SK-N-SH (cell line): ENCODE measurements at regions not wholly inside any gene's neighbourhood (a gene's known extent, or its start where the extent isn't known, plus 50 kb on each side); places are given as distances from the start of the nearest gene placed in this dataset.

ENCODE experiments used
- CTCF ChIA-PET: fragments of 300-600, 350-600 bp; formaldehyde crosslinking; extraction: SDS; loops from one replicate; lab custom pipeline; 2021; lab: Yijun Ruan, JAX
- POLR2A ChIA-PET: fragments of 350-600 bp; sonication (Branson Sonifier 250); formaldehyde crosslinking; extraction: SDS; loops from one replicate; lab custom pipeline; 2020; ENCODE audit warnings: antibody characterized with exemption, inconsistent platforms; lab: Yijun Ruan, JAX
- DNase-seq: peaks from one replicate; pipeline ENCODE4 v3.0.0; 2012
- H2AFZ ChIP-seq: fragments of 200-600 bp; sonication (generic); 2 replicates; pipeline ENCODE4 v1.8.1; 2016; ENCODE audit warnings: antibody characterized with exemption, mild to moderate bottlenecking, low read depth
- H3F3A ChIP-seq: fragments of 200-600 bp; sonication (generic); replicated peaks from 2 replicates; pipeline ENCODE3; 2016; ENCODE audit warnings: antibody characterized with exemption, mild to moderate bottlenecking; ENCODE audit not compliant: insufficient read depth
- H3K27ac ChIP-seq, 2 experiments: fragments of 200-500 bp in 1 of 2; fragments of 200-600 bp in 1 of 2; sonication (Bioruptor generic) in 1 of 2; sonication (generic), shearing (Covaris generic) in 1 of 2; 2 replicates each; pipeline versions ENCODE4 v1.5.1 to v1.6.1; 2014 to 2016; ENCODE audit warnings: low read depth in 2 of 2, inconsistent platforms in 1 of 2, low read length in 1 of 2, mild to moderate bottlenecking in 1 of 2, mixed read lengths in 1 of 2
- H3K27me3 ChIP-seq: fragments of 200-600 bp; sonication (generic), shearing (Covaris generic); 2 replicates; pipeline ENCODE4 v1.6.1; 2016; ENCODE audit warnings: mixed run types; ENCODE audit not compliant: insufficient read depth
- H3K36me3 ChIP-seq, 2 experiments: fragments of 200-500 bp in 1 of 2; fragments of 200-600 bp in 1 of 2; sonication (Bioruptor generic) in 1 of 2; sonication (generic) in 1 of 2; replicated peaks in 1 of 2; 2 replicates each; pipeline versions ENCODE3 to v1.5.1; 2014 to 2016; ENCODE audit warnings: low read length in 1 of 2, mild to moderate bottlenecking in 1 of 2; ENCODE audit not compliant: insufficient read depth in 2 of 2, control insufficient read depth in 1 of 2
- H3K4me1 ChIP-seq, 2 experiments: fragments of 200-500 bp in 1 of 2; fragments of 200-600 bp in 1 of 2; sonication (Bioruptor generic) in 1 of 2; sonication (generic), shearing (Covaris generic) in 1 of 2; 2 replicates each; pipeline versions ENCODE4 v1.5.1 to v1.6.1; 2014 to 2016; ENCODE audit warnings: low read depth in 1 of 2, low read length in 1 of 2, mixed run types in 1 of 2; ENCODE audit not compliant: insufficient read depth in 2 of 2, control insufficient read depth in 1 of 2
- H3K4me2 ChIP-seq: fragments of 200-600 bp; sonication (generic), shearing (Covaris generic); 2 replicates; pipeline ENCODE4 v1.6.1; 2017; ENCODE audit warnings: mixed run types
- H3K4me3 ChIP-seq, 2 experiments: fragments of 200-500 bp in 1 of 2; fragments of 200-600 bp in 1 of 2; sonication (Bioruptor generic) in 1 of 2; sonication (generic), shearing (Covaris generic) in 1 of 2; 2 replicates each; pipeline versions ENCODE4 v1.5.1 to v1.8.1; 2014 to 2016; ENCODE audit warnings: low read depth in 2 of 2, inconsistent platforms in 1 of 2, low read length in 1 of 2, mild to moderate bottlenecking in 1 of 2, mixed read lengths in 1 of 2, moderate library complexity in 1 of 2
- H3K79me2 ChIP-seq: fragments of 200-600 bp; sonication (generic); 2 replicates; pipeline ENCODE4 v1.8.1; 2017; ENCODE audit warnings: mild to moderate bottlenecking; ENCODE audit not compliant: insufficient read depth
- H3K9ac ChIP-seq: fragments of 200-600 bp; sonication (generic); 2 replicates; pipeline ENCODE4 v1.6.1; 2017; ENCODE audit warnings: mixed run types
- H3K9me2 ChIP-seq: fragments of 200-600 bp; sonication (generic); 2 replicates; pipeline ENCODE4 v1.6.1; 2017; ENCODE audit warnings: mixed run types
- H3K9me3 ChIP-seq: fragments of 200-600 bp; sonication (generic); 2 replicates; pipeline ENCODE4 v1.6.1; 2017; ENCODE audit warnings: mixed run types, mild to moderate bottlenecking, moderate library complexity
- H4K20me1 ChIP-seq: fragments of 200-600 bp; sonication (generic); 2 replicates; pipeline ENCODE4 v1.6.1; 2017; ENCODE audit warnings: mild to moderate bottlenecking, mixed run types; ENCODE audit not compliant: insufficient read depth
- CTCF ChIP-seq: fragments of 200-600 bp; sonication (generic); IDR thresholded peaks from 2 replicates; pipeline ENCODE4 v1.6.1; 2017; ENCODE audit warnings: antibody characterized with exemption, mild to moderate bottlenecking, moderate library complexity
- FOXJ3 ChIP-seq: sonication (generic); formaldehyde crosslinking; IDR thresholded peaks from 2 replicates; pipeline ENCODE4 v1.5.1; 2020; ENCODE audit warnings: mild to moderate bottlenecking, missing genetic modification reagents
- FOXM1 ChIP-seq: IDR thresholded peaks from 2 replicates; pipeline ENCODE4 v1.4.0; 2012; ENCODE audit warnings: low read depth, mild to moderate bottlenecking
- GABPA ChIP-seq: IDR thresholded peaks from 2 replicates; pipeline ENCODE4 v1.4.0; 2012; ENCODE audit warnings: low read depth, mild to moderate bottlenecking
- NFIC ChIP-seq: IDR thresholded peaks from 2 replicates; pipeline ENCODE4 v1.4.0; 2012; ENCODE audit warnings: borderline replicate concordance
- NRF1 ChIP-seq: IDR thresholded peaks from 2 replicates; pipeline ENCODE4 v1.6.1; 2012; ENCODE audit warnings: low read depth, mild to moderate bottlenecking, low read length
- SIN3A ChIP-seq: IDR thresholded peaks from 2 replicates; pipeline ENCODE4 v1.6.1; 2012; ENCODE audit warnings: low read depth, mild to moderate bottlenecking, low read length, moderate library complexity, borderline replicate concordance
- SMC3 ChIP-seq: IDR thresholded peaks from 2 replicates; pipeline ENCODE4 v1.6.1; 2012; ENCODE audit warnings: low read depth, low read length, improper control_type of control experiment
- TCF12 ChIP-seq: IDR thresholded peaks from 2 replicates; pipeline ENCODE4 v1.4.0; 2012
- TEAD4 ChIP-seq: IDR thresholded peaks from 2 replicates; pipeline ENCODE4 v1.4.0; 2012; ENCODE audit warnings: mild to moderate bottlenecking, borderline replicate concordance; ENCODE audit not compliant: insufficient read depth
- USF1 ChIP-seq: IDR thresholded peaks from 2 replicates; pipeline ENCODE4 v1.4.0; 2012; ENCODE audit warnings: low read depth, borderline replicate concordance
- YY1 ChIP-seq: IDR thresholded peaks from 2 replicates; pipeline ENCODE4 v1.4.0; 2012; ENCODE audit warnings: low read depth, mild to moderate bottlenecking
- ZBTB33 ChIP-seq: IDR thresholded peaks from 2 replicates; pipeline ENCODE4 v1.4.0; 2012; ENCODE audit warnings: low read depth, borderline replicate concordance
- WGBS: methylation state at CpG from one replicate; pipeline ENCODE4 v1.1.6; 2017; ENCODE audit warnings: low lambda C conversion rate; 5-methylcytosine and 5-hydroxymethylcytosine counted together
- TF ChIP-seq, protein P1 (sequence below): fragments of 150-350 bp; IDR thresholded peaks from 2 replicates; pipeline ENCODE4 v1.6.1; 2017; ENCODE audit warnings: antibody characterized with exemption, low read length, low read depth, borderline replicate concordance

- H3K4me1 ChIP-seq, result peaks cover 2 to 3% of the 10 kb centered on the region in 2 experiments; a peak in 2 of 4 replicates
- WGBS, result 62% methylated on average over 2 of the region's 2 CpGs
Measured at GRCh38 chr13:95356916-95357315, 55.7 kb upstream of the ABCC4 start.

More at GRCh38 chr13:95356916-95357315, 55.7 kb upstream of the ABCC4 start:
- Histone ChIP-seq H3K27ac (no peak overlapping the region), H3K79me2 (no peaks in the 10 kb centered on the region), H3K4me2 (no peak overlapping the region), H3K9ac (no peak overlapping the region), H2AFZ (no peak overlapping the region), H3K27me3 (no peaks in the 10 kb centered on the region), H4K20me1 (no peaks in the 10 kb centered on the region), H3K4me3 (no peak overlapping the region), H3K9me2 (no peaks in the 10 kb centered on the region), H3F3A (no peaks in the 10 kb centered on the region), H3K9me3 (no peaks in the 10 kb centered on the region), H3K36me3 (no peaks in the 10 kb centered on the region)
- CTCF ChIA-PET, result no interaction called here
- DNase-seq, result no peak
- POLR2A ChIA-PET, result no interaction called here
- TF ChIP-seq SMC3 (no peak), FOXM1 (no peak), SIN3A (no peak), GABPA (no peak), USF1 (no peak), YY1 (no peak), NRF1 (no peak), ZBTB33 (no peak), TEAD4 (no peak), CTCF (no peak), FOXJ3 (no peak), NFIC (no peak), TCF12 (no peak)
- TF ChIP-seq, protein P1, sequence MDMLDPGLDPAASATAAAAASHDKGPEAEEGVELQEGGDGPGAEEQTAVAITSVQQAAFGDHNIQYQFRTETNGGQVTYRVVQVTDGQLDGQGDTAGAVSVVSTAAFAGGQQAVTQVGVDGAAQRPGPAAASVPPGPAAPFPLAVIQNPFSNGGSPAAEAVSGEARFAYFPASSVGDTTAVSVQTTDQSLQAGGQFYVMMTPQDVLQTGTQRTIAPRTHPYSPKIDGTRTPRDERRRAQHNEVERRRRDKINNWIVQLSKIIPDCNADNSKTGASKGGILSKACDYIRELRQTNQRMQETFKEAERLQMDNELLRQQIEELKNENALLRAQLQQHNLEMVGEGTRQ, result no peak
